ENCODE measurements at regions not wholly inside any gene's neighbourhood (a gene's known extent, or its start where the extent isn't known, plus 50 kb on each side); places are given as distances from the start of the nearest gene placed in this dataset.

DNA sequence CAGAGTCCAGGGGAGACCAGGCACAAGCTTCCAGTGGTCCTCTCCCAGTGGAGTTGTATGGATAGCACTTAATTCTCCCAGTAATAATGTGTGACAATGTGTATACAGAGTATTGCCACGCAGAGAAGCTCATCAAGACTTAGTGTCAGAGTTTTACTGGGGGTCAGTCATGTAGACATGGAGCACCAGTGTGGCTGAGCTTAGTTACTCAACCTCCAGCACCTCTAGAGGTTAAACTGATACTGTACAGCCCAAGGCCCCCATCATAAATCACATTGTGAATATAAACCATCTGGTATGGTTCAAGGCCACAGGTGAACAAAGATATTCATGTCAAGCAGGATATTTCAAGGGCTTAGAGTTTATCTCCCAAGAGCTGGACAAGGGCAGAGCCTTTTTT, 378.1 kb upstream of the TMPO start:
- TF ChIP-seq, protein P1, sequence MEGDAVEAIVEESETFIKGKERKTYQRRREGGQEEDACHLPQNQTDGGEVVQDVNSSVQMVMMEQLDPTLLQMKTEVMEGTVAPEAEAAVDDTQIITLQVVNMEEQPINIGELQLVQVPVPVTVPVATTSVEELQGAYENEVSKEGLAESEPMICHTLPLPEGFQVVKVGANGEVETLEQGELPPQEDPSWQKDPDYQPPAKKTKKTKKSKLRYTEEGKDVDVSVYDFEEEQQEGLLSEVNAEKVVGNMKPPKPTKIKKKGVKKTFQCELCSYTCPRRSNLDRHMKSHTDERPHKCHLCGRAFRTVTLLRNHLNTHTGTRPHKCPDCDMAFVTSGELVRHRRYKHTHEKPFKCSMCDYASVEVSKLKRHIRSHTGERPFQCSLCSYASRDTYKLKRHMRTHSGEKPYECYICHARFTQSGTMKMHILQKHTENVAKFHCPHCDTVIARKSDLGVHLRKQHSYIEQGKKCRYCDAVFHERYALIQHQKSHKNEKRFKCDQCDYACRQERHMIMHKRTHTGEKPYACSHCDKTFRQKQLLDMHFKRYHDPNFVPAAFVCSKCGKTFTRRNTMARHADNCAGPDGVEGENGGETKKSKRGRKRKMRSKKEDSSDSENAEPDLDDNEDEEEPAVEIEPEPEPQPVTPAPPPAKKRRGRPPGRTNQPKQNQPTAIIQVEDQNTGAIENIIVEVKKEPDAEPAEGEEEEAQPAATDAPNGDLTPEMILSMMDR (IDR thresholded peaks at IDR 0.05; ENCODE audit: low read depth, low read length, poor library complexity, severe bottlenecking): no peak
- no peak for TF ChIP-seq EZH2phosphoT487 (IDR thresholded peaks at IDR 0.05; ENCODE audit: borderline replicate concordance, low read length)

Measured in DOHH2 (cell line).